ENCODE measurements at regions not wholly inside any gene's neighbourhood (a gene's known extent, or its start where the extent isn't known, plus 50 kb on each side); places are given as distances from the start of the nearest gene placed in this dataset.
"Not testable (repeated sequence)": the region's sequence is repeated elsewhere in the genome, so short reads cannot be mapped to it uniquely, and the experiment has no call there.

DNA sequence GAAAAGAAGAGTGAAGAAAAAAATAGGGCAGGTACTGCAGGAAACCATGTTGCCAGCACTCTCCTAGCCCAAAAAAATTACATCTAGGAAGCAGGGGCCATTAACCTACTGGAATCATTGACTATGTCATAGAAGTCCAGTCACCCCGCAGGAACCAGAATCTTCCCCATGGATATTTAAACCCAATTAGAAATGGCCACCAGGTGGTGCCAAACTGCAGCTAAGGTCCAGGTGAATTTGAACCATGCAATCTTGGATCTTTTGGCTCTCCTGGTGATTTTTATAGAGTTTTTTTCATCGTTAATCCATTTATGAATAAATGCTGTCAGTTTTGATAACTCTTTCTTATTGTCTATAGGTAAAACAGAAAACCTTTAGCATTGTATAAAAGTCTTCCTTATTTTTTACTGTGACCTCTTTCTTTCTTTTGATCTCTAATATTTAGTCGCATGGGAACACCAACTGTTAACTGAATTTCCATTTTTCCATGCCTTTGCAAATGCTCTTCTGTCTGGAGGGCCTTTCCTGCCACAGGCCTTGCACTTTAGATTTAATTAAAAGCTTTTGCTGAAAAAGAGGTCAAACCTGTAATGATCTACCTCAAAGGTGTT lies 147.5 kb upstream of the FGF10 start:
- Histone ChIP-seq H3K4me3 (no peak overlapping the region), H3K4me1 (ENCODE audit: control insufficient read depth in 5 of 5, insufficient read depth in 5 of 5, low read length in 5 of 5) (no peaks in the 10 kb centered on the region), H3K9ac (ENCODE audit: insufficient read depth in 1 of 2, low read length in 2 of 2) (no peak overlapping the region), H3K27ac (ENCODE audit: low read depth in 1 of 2, low read length in 1 of 2) (no peak overlapping the region), H3K9me3 (ENCODE audit: control insufficient read depth in 4 of 4, insufficient read depth in 3 of 4, low read length in 3 of 4) (no peaks in the 10 kb centered on the region), H3K27me3 (ENCODE audit: control insufficient read depth in 3 of 3, insufficient read depth in 3 of 3, low read length in 2 of 3) (no peaks in the 10 kb centered on the region), H3K36me3 (ENCODE audit: control insufficient read depth in 4 of 4, insufficient read depth in 4 of 4, low read length in 4 of 4) (no peaks in the 10 kb centered on the region)
- TF ChIP-seq, protein P1, sequence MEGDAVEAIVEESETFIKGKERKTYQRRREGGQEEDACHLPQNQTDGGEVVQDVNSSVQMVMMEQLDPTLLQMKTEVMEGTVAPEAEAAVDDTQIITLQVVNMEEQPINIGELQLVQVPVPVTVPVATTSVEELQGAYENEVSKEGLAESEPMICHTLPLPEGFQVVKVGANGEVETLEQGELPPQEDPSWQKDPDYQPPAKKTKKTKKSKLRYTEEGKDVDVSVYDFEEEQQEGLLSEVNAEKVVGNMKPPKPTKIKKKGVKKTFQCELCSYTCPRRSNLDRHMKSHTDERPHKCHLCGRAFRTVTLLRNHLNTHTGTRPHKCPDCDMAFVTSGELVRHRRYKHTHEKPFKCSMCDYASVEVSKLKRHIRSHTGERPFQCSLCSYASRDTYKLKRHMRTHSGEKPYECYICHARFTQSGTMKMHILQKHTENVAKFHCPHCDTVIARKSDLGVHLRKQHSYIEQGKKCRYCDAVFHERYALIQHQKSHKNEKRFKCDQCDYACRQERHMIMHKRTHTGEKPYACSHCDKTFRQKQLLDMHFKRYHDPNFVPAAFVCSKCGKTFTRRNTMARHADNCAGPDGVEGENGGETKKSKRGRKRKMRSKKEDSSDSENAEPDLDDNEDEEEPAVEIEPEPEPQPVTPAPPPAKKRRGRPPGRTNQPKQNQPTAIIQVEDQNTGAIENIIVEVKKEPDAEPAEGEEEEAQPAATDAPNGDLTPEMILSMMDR (IDR thresholded peaks at IDR 0.05; ENCODE audit: control extremely low read depth, extremely low read depth) = no peak
- 59 to 60% methylated on average over 3 of the region's 3 CpGs for WGBS, 2 donors
- ATAC-seq (ENCODE audit: insufficient read depth, low FRiP score) = no peak
- peak in 1 of 3 donors; percentile 13 for DNase-seq

DNA sequence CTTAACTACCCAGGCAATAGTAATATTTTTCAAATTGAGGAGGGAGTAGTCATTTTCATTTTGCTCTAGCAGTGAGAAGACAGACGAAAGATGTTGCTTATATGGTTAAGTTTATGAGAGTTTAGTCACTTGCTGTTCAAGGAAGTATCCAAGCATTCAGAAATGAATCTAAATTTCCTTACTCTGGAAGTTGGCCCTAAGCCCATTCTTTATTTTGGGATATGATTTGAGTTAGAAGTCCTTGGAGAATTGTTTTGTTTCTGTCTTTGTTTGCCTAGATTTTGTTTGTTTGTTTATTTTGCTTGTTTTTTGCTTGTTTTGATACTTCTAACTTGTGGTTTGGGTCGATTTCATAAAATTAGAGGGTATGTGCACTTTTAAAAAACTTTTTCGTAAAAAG lies 146.4 kb upstream of the FGF10 start:
- Histone ChIP-seq H3K27me3 (ENCODE audit: control insufficient read depth in 3 of 3, insufficient read depth in 3 of 3, low read length in 2 of 3) (no peaks in the 10 kb centered on the region), H3K9ac (ENCODE audit: insufficient read depth in 1 of 2, low read length in 2 of 2) (no peak overlapping the region), H3K4me3 (no peak overlapping the region), H3K4me1 (ENCODE audit: control insufficient read depth in 5 of 5, insufficient read depth in 5 of 5, low read length in 5 of 5) (no peaks in the 10 kb centered on the region), H3K9me3 (ENCODE audit: control insufficient read depth in 4 of 4, insufficient read depth in 3 of 4, low read length in 3 of 4) (no peaks in the 10 kb centered on the region), H3K27ac (ENCODE audit: low read depth in 1 of 2, low read length in 1 of 2) (no peak overlapping the region), H3K36me3 (ENCODE audit: control insufficient read depth in 4 of 4, insufficient read depth in 4 of 4, low read length in 4 of 4) (no peaks in the 10 kb centered on the region)
- no peak for ATAC-seq (ENCODE audit: insufficient read depth, low FRiP score)
- 68 to 74% methylated on average over 3 of the region's 3 CpGs for WGBS, 2 donors
- peak in 2 of 3 donors; percentile 9 to 51 for DNase-seq
- TF ChIP-seq, protein P1 (IDR thresholded peaks at IDR 0.05; ENCODE audit: control extremely low read depth, extremely low read depth) = no peak

DNA sequence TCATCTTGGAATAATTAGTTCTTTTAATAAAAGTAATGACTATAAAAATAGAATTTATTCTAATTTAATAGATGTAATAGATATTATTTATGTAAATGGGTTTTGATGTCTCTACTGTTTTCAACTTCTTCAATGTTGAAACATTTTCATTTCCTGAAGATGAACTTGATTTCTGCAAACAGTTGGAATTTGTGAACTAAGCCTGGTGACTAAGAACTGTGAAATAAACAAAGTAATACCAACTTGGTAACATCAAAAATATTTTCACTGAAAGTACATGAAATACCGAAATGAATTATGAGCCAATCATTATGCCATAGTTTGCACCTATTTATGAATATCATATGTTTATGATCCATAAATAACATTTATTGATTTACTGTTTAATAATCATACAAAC lies 143.8 kb upstream of the FGF10 start:
- ATAC-seq (ENCODE audit: insufficient read depth, low FRiP score) (no peak), DNase-seq (no peak)
- TF ChIP-seq, protein P1 (IDR thresholded peaks at IDR 0.05; ENCODE audit: control extremely low read depth, extremely low read depth) = no peak
- Histone ChIP-seq H3K4me3 (no peak overlapping the region), H3K36me3 (ENCODE audit: control insufficient read depth in 4 of 4, insufficient read depth in 4 of 4, low read length in 4 of 4) (peaks cover 0 to 3% (median 0%) of the 10 kb centered on the region in 4 donors), H3K4me1 (ENCODE audit: control insufficient read depth in 5 of 5, insufficient read depth in 5 of 5, low read length in 5 of 5) (no peaks in the 10 kb centered on the region), H3K27ac (ENCODE audit: low read depth in 1 of 2, low read length in 1 of 2) (no peak overlapping the region), H3K27me3 (ENCODE audit: control insufficient read depth in 3 of 3, insufficient read depth in 3 of 3, low read length in 2 of 3) (no peaks in the 10 kb centered on the region), H3K9ac (ENCODE audit: insufficient read depth in 1 of 2, low read length in 2 of 2) (no peak overlapping the region), H3K9me3 (ENCODE audit: control insufficient read depth in 4 of 4, insufficient read depth in 3 of 4, low read length in 3 of 4) (no peaks in the 10 kb centered on the region)
- WGBS, 2 donors = 69 to 77% methylated on average over 1 of the region's 1 CpG

DNA sequence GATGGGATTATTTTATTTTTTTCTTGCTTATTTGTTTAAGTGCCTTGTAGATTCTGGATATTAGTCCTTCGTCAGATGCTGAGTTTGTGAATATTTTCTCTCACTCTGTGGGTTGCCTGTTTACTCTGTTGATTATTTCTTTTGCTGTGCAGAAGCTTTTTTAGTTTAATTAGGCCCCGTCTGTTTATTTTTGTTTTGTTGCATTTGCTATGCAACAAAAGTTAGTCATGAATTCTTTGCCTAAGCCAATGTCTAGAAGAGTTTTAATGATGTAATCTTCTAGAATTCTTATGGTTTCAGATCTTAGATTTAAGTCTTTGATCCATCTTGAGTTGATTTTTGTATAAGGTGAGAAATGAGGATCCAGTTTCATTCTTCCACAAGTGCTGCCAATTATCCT lies 142.5 kb upstream of the FGF10 start:
- not testable (repeated sequence) for H3K36me3 ChIP-seq (ENCODE audit: control insufficient read depth in 4 of 4, insufficient read depth in 4 of 4, low read length in 4 of 4); H3K9me3 ChIP-seq (ENCODE audit: control insufficient read depth in 4 of 4, insufficient read depth in 3 of 4, low read length in 3 of 4); H3K4me3 ChIP-seq; H3K27me3 ChIP-seq (ENCODE audit: control insufficient read depth in 3 of 3, insufficient read depth in 3 of 3, low read length in 2 of 3); H3K4me1 ChIP-seq (ENCODE audit: control insufficient read depth in 5 of 5, insufficient read depth in 5 of 5, low read length in 5 of 5); DNase-seq; H3K9ac ChIP-seq (ENCODE audit: insufficient read depth in 1 of 2, low read length in 2 of 2); H3K27ac ChIP-seq (ENCODE audit: low read depth in 1 of 2, low read length in 1 of 2); ATAC-seq (ENCODE audit: insufficient read depth, low FRiP score)
- WGBS, 2 donors = 76 to 80% methylated on average over 2 of the region's 2 CpGs

DNA sequence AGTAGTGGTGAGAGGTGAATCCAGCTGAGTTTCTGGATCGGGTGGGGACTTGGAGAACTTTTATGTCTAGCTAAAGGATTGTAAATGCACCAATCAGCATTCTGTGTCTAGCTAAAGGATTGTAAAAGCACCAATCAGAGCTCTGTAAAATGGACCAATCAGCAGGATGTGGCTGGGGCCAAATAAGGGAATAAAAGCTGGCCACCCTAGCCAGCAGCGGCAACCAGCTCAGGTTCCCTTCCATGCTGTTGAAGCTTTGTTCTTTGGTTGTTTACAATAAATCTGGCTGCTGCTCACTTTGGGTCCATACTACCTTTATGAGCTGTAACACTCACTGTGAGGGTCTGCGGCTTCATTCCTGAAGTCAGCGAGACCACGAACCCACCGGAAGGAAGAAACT lies 141.6 kb upstream of the FGF10 start:
- H3K4me1 ChIP-seq (ENCODE audit: control insufficient read depth in 5 of 5, insufficient read depth in 5 of 5, low read length in 5 of 5) = not testable (repeated sequence)

More for the DNA sequence above, 141.6 kb upstream of the FGF10 start:
- 85 to 90% methylated on average over 6 of the region's 6 CpGs for WGBS, 2 donors
- H3K4me3 ChIP-seq; H3K36me3 ChIP-seq (ENCODE audit: control insufficient read depth in 4 of 4, insufficient read depth in 4 of 4, low read length in 4 of 4); DNase-seq; H3K9ac ChIP-seq (ENCODE audit: insufficient read depth in 1 of 2, low read length in 2 of 2); H3K27me3 ChIP-seq (ENCODE audit: control insufficient read depth in 3 of 3, insufficient read depth in 3 of 3, low read length in 2 of 3); H3K9me3 ChIP-seq (ENCODE audit: control insufficient read depth in 4 of 4, insufficient read depth in 3 of 4, low read length in 3 of 4); ATAC-seq (ENCODE audit: insufficient read depth, low FRiP score); H3K27ac ChIP-seq (ENCODE audit: low read depth in 1 of 2, low read length in 1 of 2): not testable (repeated sequence)
